Putamen (tissue), 1 donor: ENCODE measurements at regions not wholly inside any gene's neighbourhood (a gene's known extent, or its start where the extent isn't known, plus 50 kb on each side); places are given as distances from the start of the nearest gene placed in this dataset.
"Not testable (repeated sequence)": the region's sequence is repeated elsewhere in the genome, so short reads cannot be mapped to it uniquely, and the experiment has no call there.

Experiments used
- DNase-seq: peaks from one replicate; pipeline ENCODE4 v3.0.0-alpha.2; 2016; ENCODE audit warnings: low spot score

- no peak for DNase-seq
These were observed 133.8 kb downstream of the MRPS30 start for GRCh38 chr5:44942524-44943001.

- DNase-seq: no peak
These were observed 134.9 kb downstream of the MRPS30 start for GRCh38 chr5:44943647-44944046.

GRCh38 chr5:44945743-44946142, 137.0 kb downstream of the MRPS30 start:
- no peak for DNase-seq

- DNase-seq: no peak
These were observed 140.9 kb downstream of the MRPS30 start for GRCh38 chr5:44949687-44950086.

- DNase-seq: no peak
These were observed 142.6 kb downstream of the MRPS30 start for GRCh38 chr5:44951371-44951770.

- no peak for DNase-seq
These were observed 143.6 kb downstream of the MRPS30 start for GRCh38 chr5:44952376-44952775.

- no peak for DNase-seq
These were observed 144.3 kb downstream of the MRPS30 start for GRCh38 chr5:44953078-44953477.

- not testable (repeated sequence) for DNase-seq
These were observed 150.3 kb downstream of the MRPS30 start for GRCh38 chr5:44958943-44959454.

GRCh38 chr5:44969825-44970224, 161.1 kb downstream of the MRPS30 start:
- no peak for DNase-seq

- DNase-seq: not testable (repeated sequence)
These were observed 162.2 kb downstream of the MRPS30 start for GRCh38 chr5:44970963-44971362.

GRCh38 chr5:44974813-44975212, 166.1 kb downstream of the MRPS30 start:
- no peak for DNase-seq

- no peak for DNase-seq
These were observed 173.0 kb downstream of the MRPS30 start for GRCh38 chr5:44981708-44982107.

GRCh38 chr5:44983006-44983405, 174.3 kb downstream of the MRPS30 start:
- no peak for DNase-seq

- no peak for DNase-seq
These were observed 178.3 kb downstream of the MRPS30 start for GRCh38 chr5:44987026-44987425.

- DNase-seq: no peak
These were observed 182.9 kb downstream of the MRPS30 start for GRCh38 chr5:44991693-44992092.

- DNase-seq: no peak
These were observed 184.5 kb downstream of the MRPS30 start for GRCh38 chr5:44993286-44993685.

- DNase-seq: no peak
These were observed 188.8 kb downstream of the MRPS30 start for GRCh38 chr5:44997506-44997905.

- DNase-seq: not testable (repeated sequence)
These were observed 198.4 kb downstream of the MRPS30 start for GRCh38 chr5:45007102-45007501.

GRCh38 chr5:45017568-45017967, 208.8 kb downstream of the MRPS30 start:
- no peak for DNase-seq

GRCh38 chr5:45029553-45029952, 220.8 kb downstream of the MRPS30 start:
- no peak for DNase-seq

- no peak for DNase-seq
These were observed 227.2 kb downstream of the MRPS30 start for GRCh38 chr5:45035991-45036390.

GRCh38 chr5:45037927-45038326, 229.2 kb downstream of the MRPS30 start:
- no peak for DNase-seq

- DNase-seq: peak; percentile 47
These were observed 229.7 kb downstream of the MRPS30 start for GRCh38 chr5:45038366-45038987.

GRCh38 chr5:45042283-45042682, 233.5 kb downstream of the MRPS30 start:
- no peak for DNase-seq
